ENCODE measurements at regions not wholly inside any gene's neighbourhood (a gene's known extent, or its start where the extent isn't known, plus 50 kb on each side); places are given as distances from the start of the nearest gene placed in this dataset.

DNA sequence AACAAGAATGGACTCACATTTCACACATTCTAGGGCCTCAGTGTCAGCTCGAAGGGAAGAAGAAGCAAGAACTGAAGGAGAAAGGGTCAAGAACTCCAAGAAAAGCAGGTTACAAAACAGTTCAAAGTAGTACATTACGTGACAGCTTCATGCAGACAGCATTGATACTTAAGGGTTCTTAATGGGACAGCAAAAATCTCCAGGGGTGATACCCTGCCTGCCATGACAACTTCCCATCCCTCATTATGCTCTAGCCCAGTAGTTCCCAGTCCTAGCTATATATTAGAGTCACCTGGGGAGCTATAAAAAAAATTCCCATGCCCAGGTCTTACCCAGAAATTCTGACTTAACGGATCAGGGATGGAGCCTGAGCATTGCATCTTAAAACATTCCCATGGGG lies 51.2 kb upstream of the PROX1 start:
- no peak for DNase-seq (ENCODE audit: low read depth, low spot score)

Data from brain pericyte (primary cell).